Adrenal gland (tissue), 9 donors: ENCODE measurements at regions not wholly inside any gene's neighbourhood (a gene's known extent, or its start where the extent isn't known, plus 50 kb on each side); places are given as distances from the start of the nearest gene placed in this dataset.

Experiments
- DNase-seq, 7 donors: peaks; one replicate each; pipeline ENCODE4 v3.0.0-alpha.2; 2019 to 2020
- H3K27ac ChIP-seq, 5 donors: fragments of 200-600 bp; sonication (generic) in 4 of 5; 1 replicate in 3 of 5; 2 replicates in 2 of 5; pipeline versions ENCODE4 v1.5.1 to v1.8.0; 2016 to 2020; ENCODE audit warnings: mild to moderate bottlenecking in 1 of 5
- H3K27me3 ChIP-seq: fragments of 200-600 bp; 2 replicates; pipeline ENCODE4 v1.8.0; 2021
- H3K36me3 ChIP-seq, 2 donors: fragments of 200-600 bp; replicated peaks in 1 of 2; 1 replicate in 1 of 2; 2 replicates in 1 of 2; pipeline versions ENCODE4 v1.5.1 to v1.8.0; 2018 to 2022
- H3K4me1 ChIP-seq, 2 donors: fragments of 200-600 bp; replicated peaks in 1 of 2; 1 replicate in 1 of 2; 2 replicates in 1 of 2; pipeline versions ENCODE4 v1.5.1 to v1.8.0; 2018 to 2021
- H3K4me3 ChIP-seq, 4 donors: fragments of 200-600 bp; sonication (generic) in 3 of 4; one replicate each; pipeline ENCODE4 v1.5.1; 2016 to 2018
- H3K9me3 ChIP-seq, 3 donors: fragments of 200-600 bp; sonication (generic) in 1 of 3; replicated peaks in 1 of 3; 1 replicate in 2 of 3; 2 replicates in 1 of 3; pipeline versions ENCODE4 v1.5.1 to v1.8.0; 2016 to 2021
- POLR2A ChIP-seq, 2 donors: fragments of 450-650 bp; IDR thresholded peaks; one replicate each; pipeline ENCODE4 v1.6.1; 2017; ENCODE audit warnings: antibody characterized with exemption in 2 of 2, mild to moderate bottlenecking in 2 of 2, moderate library complexity in 1 of 2
- WGBS, 4 donors: extraction: QIAGEN DNeasy Blood & Tissue Kit in 2 of 4; methylation state at CpG; one replicate each; pipeline versions ENCODE4 v1.1.5 to v1.1.7; 2013 to 2017; 5-methylcytosine and 5-hydroxymethylcytosine counted together
- intact Hi-C, 2 donors: fragments of 100-400 bp; cut with DNase I; formaldehyde crosslinking; loops; one replicate each; pipeline versions ENCODE4 v1.14.1 to v1.15.0; 2022 to 2023
- TF ChIP-seq, protein P1 (sequence below), 6 experiments: fragments of 450-650 bp in 4 of 6; fragments of 200-600 bp in 2 of 6; sonication (generic) in 1 of 6; IDR thresholded peaks; 1 replicate in 5 of 6; 2 replicates in 1 of 6; pipeline versions ENCODE4 v1.5.1 to v1.8.0; 2016 to 2021; ENCODE audit warnings: antibody characterized with exemption in 6 of 6, mild to moderate bottlenecking in 2 of 6, moderate library complexity in 1 of 6
- donor health status: healthy with polysubstance abuse.
- donor health status: Bipolar disorder and iron deficiency.
- donor health status: DM: yes; HTN: yes; CAD: no.
- donor health status: DM: no; HTN: no; CAD: no.
- donor health status: DM: no; HTN: no; CAD: no.

DNA sequence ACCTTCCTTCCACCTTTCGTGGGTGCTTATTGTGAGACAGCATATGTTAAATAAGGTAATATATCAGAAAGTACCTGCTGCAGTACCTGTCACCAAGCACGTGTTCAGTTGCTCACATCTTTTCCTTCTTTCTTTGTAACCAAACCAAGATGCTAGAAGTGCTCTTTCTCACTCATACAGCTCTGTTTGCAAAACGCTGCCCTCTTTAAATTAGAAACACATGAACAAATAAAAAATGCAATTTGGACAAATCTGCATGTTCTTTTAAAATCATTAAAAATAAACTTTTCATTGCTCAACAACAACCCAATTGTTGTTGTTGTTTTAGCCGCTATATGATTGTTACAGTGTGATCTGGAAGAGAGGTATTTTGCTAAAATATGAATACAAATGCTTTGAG is 193.5 kb upstream of the ZBTB20 start:
- 79 to 83% (median 82%) methylated on average over 4 of the region's 4 CpGs for WGBS, 4 donors
- Histone ChIP-seq H3K36me3 (no peaks in the 10 kb centered on the region), H3K27me3 (no peaks in the 10 kb centered on the region), H3K4me1 (no peaks in the 10 kb centered on the region), H3K27ac (no peak overlapping the region), H3K4me3 (no peak overlapping the region), H3K9me3 (no peaks in the 10 kb centered on the region)
- DNase-seq, result no peak
- TF ChIP-seq POLR2A (IDR thresholded peaks at IDR 0.05), result no peak
- TF ChIP-seq, protein P1, sequence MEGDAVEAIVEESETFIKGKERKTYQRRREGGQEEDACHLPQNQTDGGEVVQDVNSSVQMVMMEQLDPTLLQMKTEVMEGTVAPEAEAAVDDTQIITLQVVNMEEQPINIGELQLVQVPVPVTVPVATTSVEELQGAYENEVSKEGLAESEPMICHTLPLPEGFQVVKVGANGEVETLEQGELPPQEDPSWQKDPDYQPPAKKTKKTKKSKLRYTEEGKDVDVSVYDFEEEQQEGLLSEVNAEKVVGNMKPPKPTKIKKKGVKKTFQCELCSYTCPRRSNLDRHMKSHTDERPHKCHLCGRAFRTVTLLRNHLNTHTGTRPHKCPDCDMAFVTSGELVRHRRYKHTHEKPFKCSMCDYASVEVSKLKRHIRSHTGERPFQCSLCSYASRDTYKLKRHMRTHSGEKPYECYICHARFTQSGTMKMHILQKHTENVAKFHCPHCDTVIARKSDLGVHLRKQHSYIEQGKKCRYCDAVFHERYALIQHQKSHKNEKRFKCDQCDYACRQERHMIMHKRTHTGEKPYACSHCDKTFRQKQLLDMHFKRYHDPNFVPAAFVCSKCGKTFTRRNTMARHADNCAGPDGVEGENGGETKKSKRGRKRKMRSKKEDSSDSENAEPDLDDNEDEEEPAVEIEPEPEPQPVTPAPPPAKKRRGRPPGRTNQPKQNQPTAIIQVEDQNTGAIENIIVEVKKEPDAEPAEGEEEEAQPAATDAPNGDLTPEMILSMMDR (IDR thresholded peaks at IDR 0.05), result no peak
- intact Hi-C loops, result no loop called here

DNA sequence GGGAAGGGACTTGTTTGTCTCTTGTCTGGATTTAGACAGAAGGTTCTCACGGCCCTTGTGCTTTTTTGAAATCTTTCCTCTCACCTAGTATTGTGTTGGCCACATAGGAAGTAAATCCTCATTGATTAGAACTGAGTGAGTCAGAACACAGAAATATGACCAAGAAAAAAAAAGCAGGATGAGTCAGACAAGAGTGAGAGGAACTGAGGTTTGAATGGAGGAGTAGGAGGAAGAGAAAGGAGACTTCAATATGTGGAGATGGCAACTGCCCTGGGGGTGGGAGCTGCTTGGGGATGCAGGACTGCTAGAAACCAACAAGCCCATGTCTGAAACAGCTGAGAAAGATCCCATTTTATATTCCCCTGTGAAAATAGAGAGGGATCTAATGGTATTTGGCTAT is 194.1 kb upstream of the ZBTB20 start:
- H3K9me3 ChIP-seq, result no peaks in the 10 kb centered on the region
- no peak overlapping the region for H3K27ac ChIP-seq
- H3K36me3 ChIP-seq, result no peaks in the 10 kb centered on the region
- TF ChIP-seq, protein P1 (IDR thresholded peaks at IDR 0.05), result no peak
- no peak for TF ChIP-seq POLR2A (IDR thresholded peaks at IDR 0.05)
- 34 to 53% (median 48%) methylated on average over 1 of the region's 1 CpG for WGBS, 4 donors
- H3K4me3 ChIP-seq, result no peak overlapping the region
- H3K4me1 ChIP-seq, result no peaks in the 10 kb centered on the region
- DNase-seq, result no peak
- intact Hi-C loops, result no loop called here
- no peaks in the 10 kb centered on the region for H3K27me3 ChIP-seq

DNA sequence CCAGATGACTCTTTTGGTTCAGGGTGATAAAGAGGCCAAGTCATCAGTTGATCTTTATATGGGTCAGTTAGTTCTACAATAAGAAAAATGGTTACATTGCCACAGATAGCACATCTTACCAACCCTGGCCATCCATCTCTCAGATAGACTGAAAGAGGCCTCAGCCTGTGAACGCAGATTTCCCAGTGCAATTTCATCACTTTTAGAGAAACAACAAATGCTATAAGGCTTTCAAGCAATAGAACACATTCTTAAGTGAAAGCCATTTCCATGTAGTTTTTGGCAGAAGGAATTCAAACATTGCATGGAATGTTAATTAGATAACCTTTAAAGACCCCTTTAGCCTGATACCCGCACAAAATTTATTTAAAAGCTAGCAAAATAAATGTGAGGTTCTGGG is 200.6 kb upstream of the ZBTB20 start:
- Histone ChIP-seq H3K4me3 (no peak overlapping the region), H3K4me1 (no peaks in the 10 kb centered on the region), H3K27me3 (no peaks in the 10 kb centered on the region), H3K36me3 (no peaks in the 10 kb centered on the region), H3K27ac (no peak overlapping the region), H3K9me3 (no peaks in the 10 kb centered on the region)
- no peak for DNase-seq
- no peak for TF ChIP-seq POLR2A (IDR thresholded peaks at IDR 0.05)
- TF ChIP-seq, protein P1 (IDR thresholded peaks at IDR 0.05), result no peak
- intact Hi-C loops, result no loop called here
- WGBS, 4 donors, result 55 to 68% (median 63%) methylated on average over 2 of the region's 2 CpGs

DNA sequence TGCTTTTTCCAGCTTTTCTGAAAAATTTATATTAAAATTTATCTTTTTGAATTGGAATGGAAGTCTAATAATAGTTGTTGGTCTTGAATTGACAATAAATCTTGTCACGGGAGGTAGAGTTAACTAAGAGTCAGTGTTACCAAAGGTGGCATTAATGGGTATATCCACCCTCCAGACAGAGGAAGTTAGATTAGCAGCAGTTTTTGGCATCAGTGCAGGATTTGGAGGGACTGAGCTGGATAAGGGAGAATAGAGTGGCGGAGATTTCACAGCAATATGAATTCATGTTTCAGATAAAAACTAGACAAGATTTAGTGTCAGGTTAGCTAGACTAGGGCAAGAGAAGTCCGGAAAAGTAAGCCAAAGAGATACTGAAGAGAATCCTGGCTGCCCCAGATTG is 201.3 kb upstream of the ZBTB20 start:
- no peaks in the 10 kb centered on the region for H3K9me3 ChIP-seq
- no peaks in the 10 kb centered on the region for H3K36me3 ChIP-seq
- no peak overlapping the region for H3K27ac ChIP-seq
- DNase-seq, result no peak
- H3K27me3 ChIP-seq, result no peaks in the 10 kb centered on the region
- TF ChIP-seq, protein P1 (IDR thresholded peaks at IDR 0.05), result no peak
- no peak for TF ChIP-seq POLR2A (IDR thresholded peaks at IDR 0.05)
- no peaks in the 10 kb centered on the region for H3K4me1 ChIP-seq
- WGBS, 4 donors, result 59 to 65% (median 61%) methylated on average over 3 of the region's 3 CpGs
- no peak overlapping the region for H3K4me3 ChIP-seq
- intact Hi-C loops, result no loop called here
